IMR-90 (cell line): ENCODE measurements at regions not wholly inside any gene's neighbourhood (a gene's known extent, or its start where the extent isn't known, plus 50 kb on each side); places are given as distances from the start of the nearest gene placed in this dataset.

Experiments used
- ATAC-seq: fragments of 200-7000 bp; cut with Tn5 transposase; 2 replicates; pipeline ENCODE4 v1.9.1; 2020; ENCODE audit warnings: low read depth, mild to moderate bottlenecking, moderate library complexity
- BruUV-seq: library from RNA; stranded (reverse); fragments of 400-500 nt; replicated peaks from 2 replicates; lab custom pipeline; 2021; lab: Mats Ljungman, UMichigan
- CTCF ChIA-PET: fragments of 300-600 bp; formaldehyde crosslinking; extraction: SDS; loops from one replicate; lab custom pipeline; 2021; ENCODE audit warnings: antibody characterized with exemption; lab: Yijun Ruan, JAX
- POLR2A ChIA-PET: fragments of 300-600 bp; sonication (Branson Sonifier 250); formaldehyde crosslinking; loops from one replicate; lab custom pipeline; 2022; ENCODE audit warnings: antibody characterized with exemption; ENCODE audit not compliant: unreplicated experiment; lab: Charles Lee
- DNase-seq: peaks from one replicate; pipeline ENCODE4 v3.0.0; 2013
- H2AFZ ChIP-seq: replicated peaks from 2 replicates; pipeline ENCODE3; 2013; ENCODE audit warnings: low read length, mild to moderate bottlenecking; ENCODE audit not compliant: poor library complexity
- H2AK5ac ChIP-seq: 2 replicates; pipeline ENCODE4 v1.6.1; 2013; ENCODE audit warnings: low read depth, low read length, inconsistent platforms
- H2AK9ac ChIP-seq: replicated peaks from 2 replicates; pipeline ENCODE3; 2013; ENCODE audit warnings: mild to moderate bottlenecking, low read depth, low read length, moderate library complexity; ENCODE audit not compliant: poor library complexity
- H2BK120ac ChIP-seq: 2 replicates; pipeline ENCODE4 v1.6.1; 2013; ENCODE audit warnings: low read depth, low read length, inconsistent platforms
- H2BK15ac ChIP-seq: 3 replicates; pipeline ENCODE4 v1.6.1; 2013; ENCODE audit warnings: low read depth, low read length, inconsistent platforms
- H2BK20ac ChIP-seq: 2 replicates; pipeline ENCODE4 v1.6.1; 2013; ENCODE audit warnings: low read depth, mild to moderate bottlenecking, inconsistent platforms, low read length, moderate library complexity
- H2BK5ac ChIP-seq: 2 replicates; pipeline ENCODE4 v1.6.1; 2013; ENCODE audit warnings: mild to moderate bottlenecking, low read depth, low read length, inconsistent platforms; ENCODE audit not compliant: poor library complexity, severe bottlenecking
- H3K14ac ChIP-seq: replicated peaks from 2 replicates; pipeline ENCODE4 v1.6.1; 2013; ENCODE audit warnings: low read depth, low read length, inconsistent platforms
- H3K18ac ChIP-seq: 2 replicates; pipeline ENCODE4 v1.6.1; 2013; ENCODE audit warnings: low read depth, low read length, control low read depth
- H3K23ac ChIP-seq: 2 replicates; pipeline ENCODE4 v1.6.1; 2013; ENCODE audit warnings: low read depth, low read length, inconsistent platforms
- H3K27ac ChIP-seq: 2 replicates; pipeline ENCODE4 v1.5.1; 2013; ENCODE audit warnings: mild to moderate bottlenecking, control low read depth, low read length; ENCODE audit not compliant: insufficient read depth
- H3K27me3 ChIP-seq: 2 replicates; pipeline ENCODE4 v1.6.1; 2013; ENCODE audit warnings: low read length; ENCODE audit not compliant: control insufficient read depth, insufficient read depth
- H3K36me3 ChIP-seq: 2 replicates; pipeline ENCODE4 v1.6.1; 2013; ENCODE audit warnings: low read length, mixed read lengths; ENCODE audit not compliant: control insufficient read depth, insufficient read depth
- H3K4ac ChIP-seq: 2 replicates; pipeline ENCODE4 v1.6.1; 2013; ENCODE audit warnings: low read depth, low read length, inconsistent platforms
- H3K4me1 ChIP-seq: 2 replicates; pipeline ENCODE4 v1.6.1; 2013; ENCODE audit warnings: low read length, mixed read lengths; ENCODE audit not compliant: control insufficient read depth, insufficient read depth
- H3K4me2 ChIP-seq: 2 replicates; pipeline ENCODE4 v1.6.1; 2013; ENCODE audit warnings: low read depth, mild to moderate bottlenecking, control low read depth, low read length, moderate library complexity
- H3K4me3 ChIP-seq: 2 replicates; pipeline ENCODE4 v1.5.1; 2013; ENCODE audit warnings: low read depth, mild to moderate bottlenecking, control low read depth, low read length, moderate library complexity; ENCODE audit not compliant: insufficient read depth
- H3K56ac ChIP-seq: 2 replicates; pipeline ENCODE4 v1.6.1; 2013; ENCODE audit warnings: low read length, inconsistent platforms; ENCODE audit not compliant: insufficient read depth; ENCODE audit errors: extremely low read depth
- H3K79me1 ChIP-seq, 2 experiments: 2 replicates each; pipeline ENCODE4 v1.6.1; 2013; ENCODE audit warnings: low read length in 2 of 2, inconsistent platforms in 1 of 2, low read depth in 1 of 2
- H3K9ac ChIP-seq: 2 replicates; pipeline ENCODE4 v1.6.1; 2013; ENCODE audit warnings: low read depth, low read length, control low read depth
- H3K9me1 ChIP-seq: 2 replicates; pipeline ENCODE4 v1.6.1; 2013; ENCODE audit warnings: low read length, inconsistent platforms; ENCODE audit not compliant: insufficient read depth
- H3K9me3 ChIP-seq: 2 replicates; pipeline ENCODE4 v1.6.1; 2013; ENCODE audit warnings: low read length; ENCODE audit not compliant: control insufficient read depth, insufficient read depth
- H4K20me1 ChIP-seq: 2 replicates; pipeline ENCODE4 v1.6.1; 2013; ENCODE audit warnings: low read length, inconsistent platforms; ENCODE audit not compliant: insufficient read depth
- H4K5ac ChIP-seq: 2 replicates; pipeline ENCODE4 v1.6.1; 2013; ENCODE audit warnings: mild to moderate bottlenecking, low read depth, low read length, control low read depth
- H4K8ac ChIP-seq, 2 experiments: 2 replicates each; pipeline ENCODE4 v1.6.1; 2013; ENCODE audit warnings: low read depth in 2 of 2, low read length in 2 of 2, control low read depth in 1 of 2, inconsistent platforms in 1 of 2
- H4K91ac ChIP-seq: 2 replicates; pipeline ENCODE4 v1.6.1; 2013; ENCODE audit warnings: low read depth, low read length, inconsistent platforms; ENCODE audit not compliant: insufficient read depth
- BHLHE40 ChIP-seq: fragments of 150-350 bp; IDR thresholded peaks from 2 replicates; pipeline ENCODE4 v1.6.1; 2016; ENCODE audit warnings: mild to moderate bottlenecking, low read depth, low read length
- CEBPB ChIP-seq: IDR thresholded peaks from 2 replicates; pipeline ENCODE4 v1.6.1; 2012; ENCODE audit warnings: low read depth, low read length, improper control_type of control experiment
- CHD1 ChIP-seq: IDR thresholded peaks from 2 replicates; pipeline ENCODE4 v1.6.1; 2012; ENCODE audit warnings: low read depth, low read length, improper control_type of control experiment
- ELK1 ChIP-seq: fragments of 150-350 bp; IDR thresholded peaks from 2 replicates; pipeline ENCODE4 v1.6.1; 2016; ENCODE audit warnings: low read depth, mild to moderate bottlenecking, low read length, moderate library complexity, borderline replicate concordance
- FOS ChIP-seq: fragments of 150-350 bp; IDR thresholded peaks from 2 replicates; pipeline ENCODE4 v1.6.1; 2016; ENCODE audit warnings: low read depth, low read length
- MAFK ChIP-seq: IDR thresholded peaks from 2 replicates; pipeline ENCODE4 v1.6.1; 2012; ENCODE audit warnings: low read depth, low read length, improper control_type of control experiment
- MAZ ChIP-seq: IDR thresholded peaks from 2 replicates; pipeline ENCODE4 v1.6.1; 2012; ENCODE audit warnings: low read depth, mild to moderate bottlenecking, low read length, improper control_type of control experiment, moderate library complexity, borderline replicate concordance
- MXI1 ChIP-seq: IDR thresholded peaks from 2 replicates; pipeline ENCODE4 v1.6.1; 2012; ENCODE audit warnings: low read depth, mild to moderate bottlenecking, low read length, moderate library complexity, borderline replicate concordance
- NFE2L2 ChIP-seq: fragments of 150-350 bp; IDR thresholded peaks from 2 replicates; pipeline ENCODE4 v1.6.1; 2016; ENCODE audit warnings: low read depth, mild to moderate bottlenecking, low read length
- POLR2A ChIP-seq: IDR thresholded peaks from 2 replicates; pipeline ENCODE4 v1.6.1; 2012; ENCODE audit warnings: mild to moderate bottlenecking, low read depth, low read length
- RAD21 ChIP-seq: IDR thresholded peaks from 2 replicates; pipeline ENCODE4 v1.6.1; 2012; ENCODE audit warnings: low read length, improper control_type of control experiment
- RCOR1 ChIP-seq: IDR thresholded peaks from 2 replicates; pipeline ENCODE4 v1.6.1; 2012; ENCODE audit warnings: mild to moderate bottlenecking, low read length, improper control_type of control experiment; ENCODE audit not compliant: insufficient replicate concordance
- RFX5 ChIP-seq: IDR thresholded peaks from 2 replicates; pipeline ENCODE4 v1.8.0; 2012; ENCODE audit warnings: low read depth, mild to moderate bottlenecking, low read length, moderate library complexity
- SMC3 ChIP-seq: fragments of 150-350 bp; IDR thresholded peaks from 2 replicates; pipeline ENCODE4 v1.6.1; 2016; ENCODE audit warnings: low read depth, mild to moderate bottlenecking, antibody characterized with exemption, low read length, moderate library complexity
- USF2 ChIP-seq: fragments of 150-350 bp; IDR thresholded peaks from 2 replicates; pipeline ENCODE4 v1.6.1; 2017; ENCODE audit warnings: mild to moderate bottlenecking, antibody characterized with exemption, low read length, low read depth
- WGBS, 2 experiments: methylation state at CpG; one replicate each; pipeline versions ENCODE4 v1.1.5 to v1.1.7; 2013; ENCODE audit warnings: missing lambda C conversion rate in 2 of 2; ENCODE audit not compliant: insufficient read length in 1 of 2; ENCODE audit errors: extremely low coverage in 2 of 2; 5-methylcytosine and 5-hydroxymethylcytosine counted together
- dilution Hi-C: fragments of 300-500 bp; cut with HindIII; formaldehyde crosslinking; loops from one replicate; pipeline ENCODE4 v1.14.3; 2018; ENCODE audit warnings: low sequenced_read_pairs; ENCODE audit not compliant: unreplicated experiment
- in situ Hi-C: fragments of 300-500 bp; cut with MboI; formaldehyde crosslinking; loops from 3 replicates; pipeline ENCODE4 v1.14.3; 2019; ENCODE audit warnings: low sequenced_read_pairs, inconsistent platforms, mixed read lengths
- intact Hi-C: fragments of 100-400 bp; cut with micrococcal nuclease; formaldehyde crosslinking; loops from 2 replicates; pipeline ENCODE4 v1.10.0; 2022
- TF ChIP-seq, protein P1 (sequence below): conservative IDR thresholded peaks from 2 replicates; pipeline ENCODE4 v1.5.1; 2012; ENCODE audit warnings: mild to moderate bottlenecking, low read depth, low read length, improper control_type of control experiment

DNA sequence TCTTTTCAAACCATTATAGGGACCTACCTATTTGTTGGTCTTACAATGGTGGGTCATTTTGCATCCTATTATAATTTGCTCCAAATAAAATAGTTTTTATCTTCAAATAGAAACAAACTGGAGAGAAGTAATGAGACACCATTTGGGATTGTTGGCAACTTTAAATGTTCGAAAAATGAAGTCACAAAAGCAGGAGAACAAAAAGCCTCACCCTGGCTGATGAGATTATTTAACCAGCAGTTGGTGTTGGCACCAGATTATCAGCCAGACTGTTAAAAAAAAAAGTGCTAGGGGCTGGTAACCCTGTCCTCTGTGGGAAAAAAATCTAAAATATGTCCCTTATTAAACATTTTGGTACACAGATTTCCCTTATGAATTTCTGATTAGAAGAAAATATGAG lies 100.3 kb downstream of the DCK start:
- no peak overlapping the region for H2BK5ac ChIP-seq
- H4K5ac ChIP-seq, result no peak overlapping the region
- H4K20me1 ChIP-seq, result no peaks in the 10 kb centered on the region
- H3K56ac ChIP-seq, result no peak overlapping the region
- dilution Hi-C loops (no loop called here), in situ Hi-C loops (no loop called here), intact Hi-C loops (no loop called here)
- H2AFZ ChIP-seq, result no peak overlapping the region
- no peak overlapping the region for H3K4me3 ChIP-seq
- no peak overlapping the region for H3K4ac ChIP-seq
- no TSS peak for BruUV-seq
- H3K27me3 ChIP-seq, result no peaks in the 10 kb centered on the region
- ChIA-PET CTCF (no interaction called here), POLR2A (no interaction called here)
- no peak overlapping the region for H2BK15ac ChIP-seq
- H3K9me3 ChIP-seq, result no peaks in the 10 kb centered on the region
- no peak overlapping the region for H3K9ac ChIP-seq
- no peak for DNase-seq
- no peak for ATAC-seq
- H2BK120ac ChIP-seq, result no peak overlapping the region
- no peak overlapping the region for H4K8ac ChIP-seq
- no peaks in the 10 kb centered on the region; the same call in 1 of the 2 replicates for H3K4me1 ChIP-seq
- WGBS, 2 experiments, result 100% methylated on average over 1 of the region's 1 CpG; no CpG with 5 or more reads in 1 of the 2 experiments
- no peaks in the 10 kb centered on the region for H3K36me3 ChIP-seq
- no peak overlapping the region for H3K27ac ChIP-seq
- no peaks in the 10 kb centered on the region for H3K79me1 ChIP-seq
- no peak overlapping the region for H3K4me2 ChIP-seq
- no peak overlapping the region for H2AK9ac ChIP-seq
- H3K23ac ChIP-seq, result no peak overlapping the region
- H3K18ac ChIP-seq, result no peak overlapping the region
- H4K91ac ChIP-seq, result no peak overlapping the region
- H3K9me1 ChIP-seq, result no peaks in the 10 kb centered on the region
- H2BK20ac ChIP-seq, result no peak overlapping the region
- no peak overlapping the region for H2AK5ac ChIP-seq
- TF ChIP-seq MXI1, result no peak
- no peak for TF ChIP-seq RFX5
- TF ChIP-seq MAFK, result no peak
- TF ChIP-seq FOS, result no peak
- no peak for TF ChIP-seq CHD1
- no peak for TF ChIP-seq RAD21
- no peak for TF ChIP-seq BHLHE40
- TF ChIP-seq SMC3, result no peak
- no peak for TF ChIP-seq ELK1
- TF ChIP-seq, protein P1, sequence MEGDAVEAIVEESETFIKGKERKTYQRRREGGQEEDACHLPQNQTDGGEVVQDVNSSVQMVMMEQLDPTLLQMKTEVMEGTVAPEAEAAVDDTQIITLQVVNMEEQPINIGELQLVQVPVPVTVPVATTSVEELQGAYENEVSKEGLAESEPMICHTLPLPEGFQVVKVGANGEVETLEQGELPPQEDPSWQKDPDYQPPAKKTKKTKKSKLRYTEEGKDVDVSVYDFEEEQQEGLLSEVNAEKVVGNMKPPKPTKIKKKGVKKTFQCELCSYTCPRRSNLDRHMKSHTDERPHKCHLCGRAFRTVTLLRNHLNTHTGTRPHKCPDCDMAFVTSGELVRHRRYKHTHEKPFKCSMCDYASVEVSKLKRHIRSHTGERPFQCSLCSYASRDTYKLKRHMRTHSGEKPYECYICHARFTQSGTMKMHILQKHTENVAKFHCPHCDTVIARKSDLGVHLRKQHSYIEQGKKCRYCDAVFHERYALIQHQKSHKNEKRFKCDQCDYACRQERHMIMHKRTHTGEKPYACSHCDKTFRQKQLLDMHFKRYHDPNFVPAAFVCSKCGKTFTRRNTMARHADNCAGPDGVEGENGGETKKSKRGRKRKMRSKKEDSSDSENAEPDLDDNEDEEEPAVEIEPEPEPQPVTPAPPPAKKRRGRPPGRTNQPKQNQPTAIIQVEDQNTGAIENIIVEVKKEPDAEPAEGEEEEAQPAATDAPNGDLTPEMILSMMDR, result no peak
- no peak for TF ChIP-seq CEBPB
- TF ChIP-seq USF2, result no peak
- no peak for TF ChIP-seq POLR2A
- no peak for TF ChIP-seq RCOR1
- TF ChIP-seq MAZ, result no peak
- no peak for TF ChIP-seq NFE2L2
- no peak overlapping the region for H3K14ac ChIP-seq
